Body of pancreas (tissue), 4 donors: ENCODE measurements at regions not wholly inside any gene's neighbourhood (a gene's known extent, or its start where the extent isn't known, plus 50 kb on each side); places are given as distances from the start of the nearest gene placed in this dataset.

Source experiments
- ATAC-seq: fragments of 150-250 bp; one replicate; pipeline ENCODE4 v1.9.1; 2016
- DNase-seq, 4 donors: peaks; one replicate each; pipeline ENCODE4 v3.0.0-alpha.2; 2019
- H3K27ac ChIP-seq, 4 donors: fragments of 200-600 bp; sonication (generic); 1 replicate in 3 of 4; 2 replicates in 1 of 4; pipeline versions ENCODE4 v1.5.1 to v1.6.1; 2016 to 2019; ENCODE audit warnings: mild to moderate bottlenecking in 1 of 4, mixed read lengths in 1 of 4, moderate library complexity in 1 of 4
- H3K27me3 ChIP-seq, 2 donors: fragments of 200-600 bp; sonication (generic); one replicate each; pipeline ENCODE4 v1.6.0; 2016; ENCODE audit warnings: mild to moderate bottlenecking in 1 of 2
- H3K36me3 ChIP-seq, 2 donors: fragments of 200-600 bp; sonication (generic); replicated peaks in 1 of 2; 2 replicates each; pipeline ENCODE4 v1.5.1; 2016; ENCODE audit warnings: low read depth in 2 of 2; ENCODE audit not compliant: insufficient read depth in 1 of 2
- H3K4me1 ChIP-seq: fragments of 200-600 bp; sonication (generic); one replicate; pipeline ENCODE4 v1.6.0; 2016
- H3K4me3 ChIP-seq, 2 donors: fragments of 200-600 bp; sonication (generic); 1 replicate in 1 of 2; 2 replicates in 1 of 2; pipeline ENCODE4 v1.5.1; 2016 to 2019
- H3K9me3 ChIP-seq, 3 donors: fragments of 200-600 bp; sonication (generic); 1 replicate in 2 of 3; 2 replicates in 1 of 3; pipeline ENCODE4 v1.5.1; 2016
- POLR2A ChIP-seq, 3 donors: fragments of 450-650 bp; IDR thresholded peaks; one replicate each; pipeline ENCODE4 v1.6.1; 2016; ENCODE audit warnings: antibody characterized with exemption in 3 of 3, mild to moderate bottlenecking in 2 of 3
- WGBS, 2 donors: methylation state at CpG; one replicate each; pipeline ENCODE4 v1.1.5; 2017; 5-methylcytosine and 5-hydroxymethylcytosine counted together
- intact Hi-C: fragments of 100-400 bp; cut with DNase I; formaldehyde crosslinking; loops from one replicate; pipeline ENCODE4 v1.15.1; 2023
- TF ChIP-seq, protein P1 (sequence below), 7 experiments: fragments of 450-650 bp in 4 of 7; fragments of 200-600 bp in 3 of 7; sonication (generic) in 3 of 7; IDR thresholded peaks; one replicate each; pipeline ENCODE4 v1.5.1; 2016 to 2019; ENCODE audit warnings: antibody characterized with exemption in 7 of 7

DNA sequence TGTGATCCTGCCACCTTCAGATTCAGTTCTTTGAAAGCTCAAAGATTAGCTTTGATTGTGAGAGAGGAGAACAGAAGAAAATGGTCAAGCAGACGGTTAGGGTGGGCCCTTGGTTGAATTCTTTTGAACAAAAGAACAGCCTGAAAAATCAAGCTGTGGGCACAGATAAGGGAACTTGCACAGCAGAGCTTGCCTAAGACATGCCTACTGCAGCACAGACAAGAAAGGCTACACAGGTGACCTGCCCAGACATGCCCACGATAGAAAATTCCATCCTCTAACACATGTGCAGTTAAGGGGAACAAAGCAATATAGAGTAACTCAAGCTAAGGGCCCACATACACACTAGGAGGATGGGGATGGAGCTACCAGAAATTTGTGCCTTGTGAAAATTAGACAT is 512.5 kb upstream of the LRRC7 start:
- no peak for DNase-seq
- Histone ChIP-seq H3K27me3 (no peaks in the 10 kb centered on the region), H3K36me3 (no peaks in the 10 kb centered on the region), H3K4me3 (no peak overlapping the region), H3K9me3 (no peaks in the 10 kb centered on the region), H3K4me1 (no peaks in the 10 kb centered on the region), H3K27ac (no peak overlapping the region)
- intact Hi-C loops = no loop called here
- no peak for ATAC-seq
- 32 to 68% methylated on average over 2 of the region's 2 CpGs for WGBS, 2 donors
- no peak for TF ChIP-seq POLR2A (IDR thresholded peaks at IDR 0.05)
- TF ChIP-seq, protein P1, sequence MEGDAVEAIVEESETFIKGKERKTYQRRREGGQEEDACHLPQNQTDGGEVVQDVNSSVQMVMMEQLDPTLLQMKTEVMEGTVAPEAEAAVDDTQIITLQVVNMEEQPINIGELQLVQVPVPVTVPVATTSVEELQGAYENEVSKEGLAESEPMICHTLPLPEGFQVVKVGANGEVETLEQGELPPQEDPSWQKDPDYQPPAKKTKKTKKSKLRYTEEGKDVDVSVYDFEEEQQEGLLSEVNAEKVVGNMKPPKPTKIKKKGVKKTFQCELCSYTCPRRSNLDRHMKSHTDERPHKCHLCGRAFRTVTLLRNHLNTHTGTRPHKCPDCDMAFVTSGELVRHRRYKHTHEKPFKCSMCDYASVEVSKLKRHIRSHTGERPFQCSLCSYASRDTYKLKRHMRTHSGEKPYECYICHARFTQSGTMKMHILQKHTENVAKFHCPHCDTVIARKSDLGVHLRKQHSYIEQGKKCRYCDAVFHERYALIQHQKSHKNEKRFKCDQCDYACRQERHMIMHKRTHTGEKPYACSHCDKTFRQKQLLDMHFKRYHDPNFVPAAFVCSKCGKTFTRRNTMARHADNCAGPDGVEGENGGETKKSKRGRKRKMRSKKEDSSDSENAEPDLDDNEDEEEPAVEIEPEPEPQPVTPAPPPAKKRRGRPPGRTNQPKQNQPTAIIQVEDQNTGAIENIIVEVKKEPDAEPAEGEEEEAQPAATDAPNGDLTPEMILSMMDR (IDR thresholded peaks at IDR 0.05) = no peak

DNA sequence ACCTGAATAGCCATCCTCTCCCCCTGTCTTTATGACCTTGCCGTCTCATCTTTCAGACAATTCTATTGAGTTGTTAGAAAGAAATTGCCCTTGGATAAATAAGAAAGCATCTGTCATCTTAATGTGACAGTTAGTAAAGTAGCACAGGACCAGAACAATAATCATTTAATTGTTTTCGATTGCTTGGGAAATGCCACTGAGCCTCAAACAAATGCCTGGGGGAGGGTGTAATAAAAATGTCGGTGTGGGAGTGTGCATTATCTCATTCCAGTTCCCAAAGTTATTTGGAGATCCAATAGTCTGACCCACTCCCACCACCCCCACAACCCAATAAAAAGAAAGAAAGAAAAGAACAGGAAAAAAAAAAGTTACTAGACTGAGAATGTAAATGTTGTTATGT is 509.3 kb upstream of the LRRC7 start:
- TF ChIP-seq, protein P1 (IDR thresholded peaks at IDR 0.05) = no peak
- TF ChIP-seq POLR2A (IDR thresholded peaks at IDR 0.05) = no peak
- 27 to 28% methylated on average over 3 of the region's 3 CpGs for WGBS, 2 donors
- ATAC-seq (no peak), DNase-seq (no peak)
- no peaks in the 10 kb centered on the region for H3K36me3 ChIP-seq
- no peak overlapping the region for H3K27ac ChIP-seq
- H3K4me3 ChIP-seq = no peak overlapping the region
- intact Hi-C loops = no loop called here
- no peaks in the 10 kb centered on the region for H3K4me1 ChIP-seq
- no peaks in the 10 kb centered on the region for H3K27me3 ChIP-seq
- no peaks in the 10 kb centered on the region for H3K9me3 ChIP-seq

DNA sequence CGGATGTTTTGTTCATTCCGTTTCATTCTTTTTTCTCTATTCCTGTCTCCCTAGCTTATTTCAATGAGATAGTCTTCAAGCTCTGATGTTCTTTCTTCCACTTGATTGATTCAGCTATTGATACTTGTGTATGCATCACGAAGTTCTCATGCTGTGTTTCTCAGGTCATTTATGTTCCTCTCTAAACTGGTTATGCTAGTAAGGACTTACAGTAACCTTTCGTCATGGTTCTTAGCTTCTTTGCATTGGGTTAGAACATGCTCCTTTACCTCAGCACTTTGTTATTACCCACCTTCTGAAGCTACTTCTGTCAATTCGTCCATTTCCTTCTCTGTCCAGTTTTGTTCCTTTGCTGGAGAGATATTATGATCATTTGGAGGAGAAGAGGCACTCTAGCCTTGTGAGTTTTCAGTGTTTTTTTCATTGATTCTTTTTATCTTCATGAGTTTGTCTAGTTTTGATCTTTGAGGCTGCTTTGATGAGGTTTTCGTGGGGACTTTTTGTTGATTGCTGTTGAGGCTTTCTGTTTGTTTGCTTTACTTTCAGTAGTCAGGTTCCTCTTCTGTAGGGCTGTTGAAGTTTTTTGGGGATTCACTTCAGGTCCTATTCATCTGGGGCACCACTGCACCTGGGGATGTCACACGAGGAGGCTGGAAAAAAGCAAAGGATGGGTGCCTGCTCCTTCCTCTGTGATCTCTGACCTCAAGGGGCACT is 496.9 kb upstream of the LRRC7 start:
- ATAC-seq (no peak), DNase-seq (no peak)
- intact Hi-C loops = no loop called here
- no peak for TF ChIP-seq POLR2A (IDR thresholded peaks at IDR 0.05)
- TF ChIP-seq, protein P1 (IDR thresholded peaks at IDR 0.05) = no peak
- Histone ChIP-seq H3K27me3 (no peaks in the 10 kb centered on the region), H3K9me3 (no peaks in the 10 kb centered on the region), H3K27ac (no peak overlapping the region), H3K4me1 (no peaks in the 10 kb centered on the region), H3K36me3 (no peaks in the 10 kb centered on the region), H3K4me3 (no peak overlapping the region)
- 49 to 53% methylated on average over 7 of the region's 7 CpGs for WGBS, 2 donors

DNA sequence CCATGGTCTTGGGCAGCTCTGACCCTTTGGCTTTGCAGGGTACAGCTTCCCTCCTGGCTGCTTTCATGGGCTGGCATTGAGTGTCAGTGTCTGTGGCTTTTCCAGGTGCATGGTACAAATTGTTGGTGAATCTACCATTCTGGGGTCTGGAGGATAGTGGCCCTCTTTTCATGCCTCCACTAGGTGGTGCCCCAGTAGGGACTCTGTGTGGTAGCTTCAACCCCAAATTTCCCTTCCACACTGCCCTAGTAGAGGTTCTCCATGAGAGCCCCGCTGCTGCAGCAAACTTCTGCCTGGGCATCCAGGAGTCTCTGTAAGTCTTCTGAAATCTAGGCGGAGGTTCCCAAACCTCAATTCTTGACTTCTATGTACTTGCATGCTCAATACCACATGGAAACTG is 494.5 kb upstream of the LRRC7 start:
- no peak for DNase-seq
- WGBS, 2 donors = 94 to 100% methylated on average over 1 to 2 of the region's 2 CpGs
- Histone ChIP-seq H3K4me3 (no peak overlapping the region), H3K36me3 (no peaks in the 10 kb centered on the region), H3K27me3 (no peaks in the 10 kb centered on the region), H3K9me3 (no peaks in the 10 kb centered on the region), H3K27ac (no peak overlapping the region), H3K4me1 (no peaks in the 10 kb centered on the region)
- TF ChIP-seq, protein P1 (IDR thresholded peaks at IDR 0.05) = no peak
- no peak for TF ChIP-seq POLR2A (IDR thresholded peaks at IDR 0.05)
- intact Hi-C loops = no loop called here
- no peak for ATAC-seq

DNA sequence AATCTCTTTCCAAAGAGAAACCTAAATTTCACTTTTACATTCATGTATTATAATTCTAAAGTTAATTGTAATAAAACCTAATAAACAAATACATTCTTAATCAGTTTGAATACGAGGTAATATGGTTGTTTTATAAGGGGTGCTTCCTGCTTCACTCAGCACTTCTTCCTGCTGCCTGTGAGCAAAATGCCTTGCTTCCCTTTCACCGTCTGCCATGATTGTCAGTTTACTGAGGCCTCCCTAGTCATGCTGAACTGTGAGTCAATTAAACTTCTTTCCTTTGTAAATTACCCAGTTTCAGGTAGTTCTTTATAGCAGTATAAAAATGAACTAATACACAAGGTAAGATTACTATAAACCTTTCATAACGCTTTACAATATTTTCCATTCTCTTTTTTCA is 491.1 kb upstream of the LRRC7 start:
- no peaks in the 10 kb centered on the region for H3K27me3 ChIP-seq
- H3K9me3 ChIP-seq = no peaks in the 10 kb centered on the region
- no peaks in the 10 kb centered on the region for H3K4me1 ChIP-seq
- ATAC-seq = no peak
- no peak overlapping the region for H3K27ac ChIP-seq
- H3K36me3 ChIP-seq = no peaks in the 10 kb centered on the region
- TF ChIP-seq, protein P1 (IDR thresholded peaks at IDR 0.05) = no peak
- TF ChIP-seq POLR2A (IDR thresholded peaks at IDR 0.05) = no peak
- 43 to 50% methylated on average over 3 of the region's 3 CpGs for WGBS, 2 donors
- no peak for DNase-seq
- no peak overlapping the region for H3K4me3 ChIP-seq
- intact Hi-C loops = no loop called here
